ENCODE measurements at regions not wholly inside any gene's neighbourhood (a gene's known extent, or its start where the extent isn't known, plus 50 kb on each side); places are given as distances from the start of the nearest gene placed in this dataset.
A peak's percentile ranks its signal among the peaks of the same experiment; 100 is the strongest.
"Not testable (repeated sequence)": the region's sequence is repeated elsewhere in the genome, so short reads cannot be mapped to it uniquely, and the experiment has no call there.

GRCh38 chr5:38615042-38615441 is 58.6 kb upstream of the LIFR start:
- in situ Hi-C loops (cut with HindIII; ENCODE audit: low sequenced_read_pairs): no loop called here
- TF ChIP-seq CTCF (IDR thresholded peaks at IDR 0.05; ENCODE audit: low read depth, low read length): no peak
- no peak for DNase-seq (ENCODE audit: low read depth, low spot score)
- no peak overlapping the region for H3K4me3 ChIP-seq (ENCODE audit: low read depth, low read length)

GRCh38 chr5:38615981-38616451 is 59.6 kb upstream of the LIFR start:
- no peak for TF ChIP-seq CTCF (IDR thresholded peaks at IDR 0.05; ENCODE audit: low read depth, low read length)
- peak; percentile 63 for DNase-seq (ENCODE audit: low read depth, low spot score)
- in situ Hi-C loops (cut with HindIII; ENCODE audit: low sequenced_read_pairs): no loop called here
- H3K4me3 ChIP-seq (ENCODE audit: low read depth, low read length): no peak overlapping the region

GRCh38 chr5:38618154-38618553 is 61.7 kb upstream of the LIFR start:
- no peak for TF ChIP-seq CTCF (IDR thresholded peaks at IDR 0.05; ENCODE audit: low read depth, low read length)
- in situ Hi-C loops (cut with HindIII; ENCODE audit: low sequenced_read_pairs): no loop called here
- H3K4me3 ChIP-seq (ENCODE audit: low read depth, low read length): no peak overlapping the region
- DNase-seq (ENCODE audit: low read depth, low spot score): no peak

- no peak overlapping the region for H3K4me3 ChIP-seq (ENCODE audit: low read depth, low read length)
- TF ChIP-seq CTCF (IDR thresholded peaks at IDR 0.05; ENCODE audit: low read depth, low read length): no peak
- in situ Hi-C loops (cut with HindIII; ENCODE audit: low sequenced_read_pairs): no loop called here
- DNase-seq (ENCODE audit: low read depth, low spot score): no peak
Observed at GRCh38 chr5:38621331-38621730, 64.9 kb upstream of the LIFR start.

GRCh38 chr5:38621840-38622437 is 65.5 kb upstream of the LIFR start:
- DNase-seq (ENCODE audit: low read depth, low spot score): no peak
- in situ Hi-C loops (cut with HindIII; ENCODE audit: low sequenced_read_pairs): no loop called here

GRCh38 chr5:38622723-38623129 is 66.3 kb upstream of the LIFR start:
- H3K4me3 ChIP-seq (ENCODE audit: low read depth, low read length): no peak overlapping the region
- in situ Hi-C loops (cut with HindIII; ENCODE audit: low sequenced_read_pairs): no loop called here
- TF ChIP-seq CTCF (IDR thresholded peaks at IDR 0.05; ENCODE audit: low read depth, low read length): no peak
- DNase-seq (ENCODE audit: low read depth, low spot score): no peak

More at GRCh38 chr5:38621840-38622437, 65.5 kb upstream of the LIFR start:
- no peak for TF ChIP-seq CTCF (IDR thresholded peaks at IDR 0.05; ENCODE audit: low read depth, low read length)
- H3K4me3 ChIP-seq (ENCODE audit: low read depth, low read length): no peak overlapping the region

- DNase-seq (ENCODE audit: low read depth, low spot score); H3K4me3 ChIP-seq (ENCODE audit: low read depth, low read length); in situ Hi-C loops (cut with HindIII; ENCODE audit: low sequenced_read_pairs): not testable (repeated sequence)
Observed at GRCh38 chr5:38624541-38624940, 68.1 kb upstream of the LIFR start.

- H3K4me3 ChIP-seq (ENCODE audit: low read depth, low read length); DNase-seq (ENCODE audit: low read depth, low spot score); in situ Hi-C loops (cut with HindIII; ENCODE audit: low sequenced_read_pairs): not testable (repeated sequence)
Observed at GRCh38 chr5:38631376-38631775, 74.9 kb upstream of the LIFR start.
